HepG2 (cell line): ENCODE measurements at regions not wholly inside any gene's neighbourhood (a gene's known extent, or its start where the extent isn't known, plus 50 kb on each side); places are given as distances from the start of the nearest gene placed in this dataset.

ENCODE experiments used
- ATAC-seq: fragments of 200-7000 bp; cut with Tn5 transposase; 3 replicates; pipeline ENCODE4 v1.9.1; 2020; ENCODE audit warnings: mild to moderate bottlenecking, moderate library complexity
- BruUV-seq: library from RNA; stranded (reverse); fragments of 400-500 nt; replicated peaks from 2 replicates; lab custom pipeline; 2021; lab: Mats Ljungman, UMichigan
- CTCF ChIA-PET: fragments of 300-600 bp; formaldehyde crosslinking; extraction: SDS; loops from one replicate; lab custom pipeline; 2021; ENCODE audit warnings: low total read pairs, inconsistent platforms, low intra/inter-chr PET ratio; lab: Yijun Ruan, JAX
- POLR2A ChIA-PET: fragments of 350-600 bp; sonication (Branson Sonifier 250); formaldehyde crosslinking; loops from one replicate; lab custom pipeline; 2020; ENCODE audit warnings: antibody characterized with exemption, inconsistent platforms; lab: Yijun Ruan, JAX
- DNase-seq: peaks from one replicate; pipeline ENCODE4 v3.0.0-alpha.2; 2015; ENCODE audit warnings: low spot score
- FAIRE-seq: peaks from 3 replicates; lab custom pipeline; 2011; peaks lifted over from hg19 to GRCh38; lab: Jason Lieb, UNC
- H2AFZ ChIP-seq: one replicate; pipeline ENCODE4 v1.6.1; 2011; ENCODE audit warnings: low read length, inconsistent platforms
- H3K27ac ChIP-seq: fragments of 300-600 bp; 3 replicates; pipeline ENCODE4 v1.8.0; 2011; ENCODE audit warnings: mixed run types, mild to moderate bottlenecking, mixed read lengths, low read length, inconsistent platforms; ENCODE audit not compliant: insufficient read depth; ENCODE audit errors: extremely low read length
- H3K27me3 ChIP-seq, 2 experiments: fragments of 200-600 bp in 1 of 2; 2 replicates in 1 of 2; 3 replicates in 1 of 2; pipeline versions ENCODE4 v1.6.0 to v1.8.0; 2011; ENCODE audit warnings: low read length in 2 of 2, mild to moderate bottlenecking in 2 of 2, moderate library complexity in 2 of 2, inconsistent platforms in 1 of 2; ENCODE audit not compliant: insufficient read depth in 2 of 2, control insufficient read depth in 1 of 2
- H3K36me3 ChIP-seq, 2 experiments: fragments of 200-600 bp in 1 of 2; replicated peaks in 1 of 2; 2 replicates in 1 of 2; 3 replicates in 1 of 2; pipeline versions ENCODE4 v1.5.1 to v1.8.0; 2011; ENCODE audit warnings: low read length in 2 of 2, inconsistent platforms in 1 of 2; ENCODE audit not compliant: insufficient read depth in 2 of 2, control insufficient read depth in 1 of 2
- H3K4me1 ChIP-seq: 2 replicates; pipeline ENCODE4 v1.5.1; 2012; ENCODE audit warnings: low read length, inconsistent platforms; ENCODE audit not compliant: insufficient read depth
- H3K4me2 ChIP-seq: 2 replicates; pipeline ENCODE4 v1.6.0; 2011; ENCODE audit warnings: low read depth, low read length, inconsistent platforms
- H3K4me3 ChIP-seq, 3 experiments: fragments of 200-600 bp in 1 of 3; sonication (generic), shearing (Covaris generic) in 1 of 3; replicated peaks in 1 of 3; 2 replicates each; pipeline ENCODE4 v1.5.1; 2011 to 2016; ENCODE audit warnings: low read length in 3 of 3, inconsistent platforms in 2 of 3, low read depth in 2 of 3, mild to moderate bottlenecking in 2 of 3, control low read depth in 1 of 3, mixed read lengths in 1 of 3; ENCODE audit not compliant: insufficient read depth in 1 of 3
- H3K79me2 ChIP-seq: one replicate; pipeline ENCODE4 v1.6.1; 2011; ENCODE audit warnings: low read length, inconsistent platforms; ENCODE audit not compliant: insufficient read depth
- H3K9ac ChIP-seq: 2 replicates; pipeline ENCODE4 v1.6.0; 2011; ENCODE audit warnings: mild to moderate bottlenecking, low read depth, low read length, inconsistent platforms; ENCODE audit not compliant: insufficient read depth
- H3K9me3 ChIP-seq: 2 replicates; pipeline ENCODE4 v1.5.1; 2012; ENCODE audit warnings: mild to moderate bottlenecking, low read length
- H4K20me1 ChIP-seq: 2 replicates; pipeline ENCODE4 v1.6.0; 2011; ENCODE audit warnings: inconsistent platforms, mild to moderate bottlenecking, low read length, moderate library complexity; ENCODE audit not compliant: insufficient read depth
- AKAP8 ChIP-seq: sonication (generic); formaldehyde crosslinking; IDR thresholded peaks from 2 replicates; pipeline ENCODE4 v1.5.1; 2020; ENCODE audit warnings: mild to moderate bottlenecking, missing genetic modification reagents
- ELF3 ChIP-seq: IDR thresholded peaks from 2 replicates; pipeline ENCODE4 v1.6.1; 2016; ENCODE audit warnings: missing genetic modification reagents, missing compliant biosample characterization
- NFIB ChIP-seq: sonication (generic); formaldehyde crosslinking; IDR thresholded peaks from 2 replicates; pipeline ENCODE4 v1.9.0; 2021; ENCODE audit warnings: missing genetic modification reagents, mild to moderate bottlenecking, borderline replicate concordance
- SAP130 ChIP-seq: IDR thresholded peaks from 2 replicates; pipeline ENCODE4 v1.6.1; 2016; ENCODE audit warnings: low read depth
- ZNF44 ChIP-seq: sonication (generic); formaldehyde crosslinking; IDR thresholded peaks from 2 replicates; pipeline ENCODE4 v1.5.1; 2020; ENCODE audit warnings: mild to moderate bottlenecking, missing genetic modification reagents
- ZNF674 ChIP-seq: sonication (generic); formaldehyde crosslinking; IDR thresholded peaks from 2 replicates; pipeline ENCODE4 v1.5.0; 2020; ENCODE audit warnings: low read depth, mild to moderate bottlenecking, missing genetic modification reagents
- ZNF747 ChIP-seq: sonication (generic); formaldehyde crosslinking; IDR thresholded peaks from 2 replicates; pipeline ENCODE4 v1.8.1; 2023; ENCODE audit warnings: missing genetic modification reagents, mild to moderate bottlenecking, borderline replicate concordance
- WGBS: methylation state at CpG from one replicate; pipeline ENCODE4 v1.1.6; 2017; ENCODE audit warnings: low lambda C conversion rate; 5-methylcytosine and 5-hydroxymethylcytosine counted together
- in situ Hi-C: cut with HindIII; loops from 2 replicates; pipeline ENCODE4 v1.10.0; 2017; ENCODE audit warnings: low pct_unique_long_range_greater_than_20kb; ENCODE audit not compliant: extremely low pct_ligation_motif_present
- intact Hi-C: fragments of 100-400 bp; cut with micrococcal nuclease; formaldehyde crosslinking; loops from one replicate; pipeline ENCODE4 v1.10.0; 2022; ENCODE audit not compliant: unreplicated experiment
- TF ChIP-seq, protein P1 (sequence below): sonication (generic); formaldehyde crosslinking; IDR thresholded peaks from 2 replicates; pipeline ENCODE4 v1.5.0; 2020; ENCODE audit warnings: mild to moderate bottlenecking, missing genetic modification reagents, borderline replicate concordance

DNA sequence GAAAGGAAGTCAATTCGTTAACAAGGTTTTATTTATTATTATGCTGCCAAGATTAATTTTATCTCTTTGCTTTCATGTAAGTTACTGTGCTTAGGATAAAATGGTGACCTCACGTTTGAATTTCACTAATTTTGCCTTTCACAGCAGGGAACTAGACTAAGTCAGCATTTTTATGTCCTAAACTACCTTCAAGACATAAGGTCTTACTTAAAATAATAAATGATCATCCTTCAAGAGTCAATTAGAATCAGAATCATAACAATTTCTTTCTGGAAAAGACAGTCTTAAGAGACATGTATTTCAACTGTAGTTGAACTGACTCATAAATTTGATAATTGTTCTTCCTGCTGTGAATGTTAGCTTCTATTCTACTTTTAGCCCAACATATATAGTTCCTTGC, 893.8 kb downstream of the KCNJ2 start:
- Histone ChIP-seq H3K36me3 (no peaks in the 10 kb centered on the region), H3K4me3 (no peak overlapping the region), H3K4me1 (no peaks in the 10 kb centered on the region), H3K4me2 (no peak overlapping the region), H3K9ac (no peak overlapping the region), H3K27ac (no peak overlapping the region), H4K20me1 (no peaks in the 10 kb centered on the region), H3K79me2 (no peaks in the 10 kb centered on the region), H3K9me3 (peaks cover 65% of the 10 kb centered on the region), H2AFZ (no peak overlapping the region), H3K27me3 (no peaks in the 10 kb centered on the region)
- intact Hi-C loops (no loop called here), in situ Hi-C loops (no loop called here)
- FAIRE-seq = no peak
- no TSS peak for BruUV-seq
- ChIA-PET CTCF (no interaction called here), POLR2A (no interaction called here)
- WGBS = under 1% methylated on average over 2 of the region's 2 CpGs
- TF ChIP-seq ZNF674 (no peak), ELF3 (CRISPR knock-in tag) (no peak)
- no peak for ATAC-seq
- no peak for DNase-seq

DNA sequence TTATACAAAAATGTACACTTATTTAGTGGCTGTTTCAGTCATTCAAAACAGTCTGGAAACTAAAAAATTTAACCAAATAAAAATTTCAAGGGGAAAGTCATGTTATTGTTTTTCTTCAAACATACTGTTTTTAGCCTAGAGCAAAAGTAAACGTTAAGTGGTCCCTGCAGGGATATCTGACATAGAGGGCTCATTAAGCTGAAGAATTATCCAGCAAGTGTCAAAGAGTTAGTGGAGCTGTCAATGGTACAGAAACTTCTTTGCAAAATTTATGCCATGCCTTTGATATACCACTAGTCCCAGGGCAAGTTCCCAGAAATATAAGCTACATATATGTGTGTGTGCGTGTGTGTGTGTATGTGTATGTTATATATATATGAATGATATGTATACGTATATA, 894.2 kb downstream of the KCNJ2 start:
- no peak overlapping the region for H3K27ac ChIP-seq
- intact Hi-C loops (no loop called here), in situ Hi-C loops (no loop called here)
- DNase-seq (no peak), ATAC-seq (no peak), FAIRE-seq (no peak)
- H2AFZ ChIP-seq = no peak overlapping the region
- POLR2A ChIA-PET = no interaction called here
- no peaks in the 10 kb centered on the region for H3K27me3 ChIP-seq
- no peaks in the 10 kb centered on the region for H3K79me2 ChIP-seq
- H3K9me3 ChIP-seq = peaks cover 67% of the 10 kb centered on the region
- H3K36me3 ChIP-seq = no peaks in the 10 kb centered on the region
- BruUV-seq = no TSS peak
- no peak overlapping the region for H3K4me3 ChIP-seq
- H4K20me1 ChIP-seq = no peaks in the 10 kb centered on the region
- H3K9ac ChIP-seq = no peak overlapping the region
- no peak overlapping the region for H3K4me2 ChIP-seq
- CTCF ChIA-PET = no interaction called here
- WGBS = 31% methylated on average over 3 of the region's 3 CpGs
- TF ChIP-seq, protein P1, sequence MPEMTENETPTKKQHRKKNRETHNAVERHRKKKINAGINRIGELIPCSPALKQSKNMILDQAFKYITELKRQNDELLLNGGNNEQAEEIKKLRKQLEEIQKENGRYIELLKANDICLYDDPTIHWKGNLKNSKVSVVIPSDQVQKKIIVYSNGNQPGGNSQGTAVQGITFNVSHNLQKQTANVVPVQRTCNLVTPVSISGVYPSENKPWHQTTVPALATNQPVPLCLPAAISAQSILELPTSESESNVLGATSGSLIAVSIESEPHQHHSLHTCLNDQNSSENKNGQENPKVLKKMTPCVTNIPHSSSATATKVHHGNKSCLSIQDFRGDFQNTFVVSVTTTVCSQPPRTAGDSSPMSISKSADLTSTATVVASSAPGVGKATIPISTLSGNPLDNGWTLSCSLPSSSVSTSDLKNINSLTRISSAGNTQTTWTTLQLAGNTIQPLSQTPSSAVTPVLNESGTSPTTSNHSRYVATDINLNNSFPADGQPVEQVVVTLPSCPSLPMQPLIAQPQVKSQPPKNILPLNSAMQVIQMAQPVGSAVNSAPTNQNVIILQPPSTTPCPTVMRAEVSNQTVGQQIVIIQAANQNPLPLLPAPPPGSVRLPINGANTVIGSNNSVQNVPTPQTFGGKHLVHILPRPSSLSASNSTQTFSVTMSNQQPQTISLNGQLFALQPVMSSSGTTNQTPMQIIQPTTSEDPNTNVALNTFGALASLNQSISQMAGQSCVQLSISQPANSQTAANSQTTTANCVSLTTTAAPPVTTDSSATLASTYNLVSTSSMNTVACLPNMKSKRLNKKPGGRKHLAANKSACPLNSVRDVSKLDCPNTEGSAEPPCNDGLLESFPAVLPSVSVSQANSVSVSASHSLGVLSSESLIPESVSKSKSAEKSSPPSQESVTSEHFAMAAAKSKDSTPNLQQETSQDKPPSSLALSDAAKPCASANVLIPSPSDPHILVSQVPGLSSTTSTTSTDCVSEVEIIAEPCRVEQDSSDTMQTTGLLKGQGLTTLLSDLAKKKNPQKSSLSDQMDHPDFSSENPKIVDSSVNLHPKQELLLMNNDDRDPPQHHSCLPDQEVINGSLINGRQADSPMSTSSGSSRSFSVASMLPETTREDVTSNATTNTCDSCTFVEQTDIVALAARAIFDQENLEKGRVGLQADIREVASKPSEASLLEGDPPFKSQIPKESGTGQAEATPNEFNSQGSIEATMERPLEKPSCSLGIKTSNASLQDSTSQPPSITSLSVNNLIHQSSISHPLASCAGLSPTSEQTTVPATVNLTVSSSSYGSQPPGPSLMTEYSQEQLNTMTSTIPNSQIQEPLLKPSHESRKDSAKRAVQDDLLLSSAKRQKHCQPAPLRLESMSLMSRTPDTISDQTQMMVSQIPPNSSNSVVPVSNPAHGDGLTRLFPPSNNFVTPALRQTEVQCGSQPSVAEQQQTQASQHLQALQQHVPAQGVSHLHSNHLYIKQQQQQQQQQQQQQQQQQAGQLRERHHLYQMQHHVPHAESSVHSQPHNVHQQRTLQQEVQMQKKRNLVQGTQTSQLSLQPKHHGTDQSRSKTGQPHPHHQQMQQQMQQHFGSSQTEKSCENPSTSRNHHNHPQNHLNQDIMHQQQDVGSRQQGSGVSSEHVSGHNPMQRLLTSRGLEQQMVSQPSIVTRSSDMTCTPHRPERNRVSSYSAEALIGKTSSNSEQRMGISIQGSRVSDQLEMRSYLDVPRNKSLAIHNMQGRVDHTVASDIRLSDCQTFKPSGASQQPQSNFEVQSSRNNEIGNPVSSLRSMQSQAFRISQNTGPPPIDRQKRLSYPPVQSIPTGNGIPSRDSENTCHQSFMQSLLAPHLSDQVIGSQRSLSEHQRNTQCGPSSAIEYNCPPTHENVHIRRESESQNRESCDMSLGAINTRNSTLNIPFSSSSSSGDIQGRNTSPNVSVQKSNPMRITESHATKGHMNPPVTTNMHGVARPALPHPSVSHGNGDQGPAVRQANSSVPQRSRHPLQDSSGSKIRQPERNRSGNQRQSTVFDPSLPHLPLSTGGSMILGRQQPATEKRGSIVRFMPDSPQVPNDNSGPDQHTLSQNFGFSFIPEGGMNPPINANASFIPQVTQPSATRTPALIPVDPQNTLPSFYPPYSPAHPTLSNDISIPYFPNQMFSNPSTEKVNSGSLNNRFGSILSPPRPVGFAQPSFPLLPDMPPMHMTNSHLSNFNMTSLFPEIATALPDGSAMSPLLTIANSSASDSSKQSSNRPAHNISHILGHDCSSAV = no peak
- no peak for TF ChIP-seq ZNF44 (CRISPR knock-in tag)
- no peak for TF ChIP-seq ZNF747 (CRISPR knock-in tag)
- TF ChIP-seq AKAP8 (CRISPR knock-in tag) = no peak
- TF ChIP-seq SAP130 = no peak
- TF ChIP-seq NFIB (CRISPR knock-in tag) = no peak
- H3K4me1 ChIP-seq = no peaks in the 10 kb centered on the region
